ENCODE measurements at regions not wholly inside any gene's neighbourhood (a gene's known extent, or its start where the extent isn't known, plus 50 kb on each side); places are given as distances from the start of the nearest gene placed in this dataset.

DNA sequence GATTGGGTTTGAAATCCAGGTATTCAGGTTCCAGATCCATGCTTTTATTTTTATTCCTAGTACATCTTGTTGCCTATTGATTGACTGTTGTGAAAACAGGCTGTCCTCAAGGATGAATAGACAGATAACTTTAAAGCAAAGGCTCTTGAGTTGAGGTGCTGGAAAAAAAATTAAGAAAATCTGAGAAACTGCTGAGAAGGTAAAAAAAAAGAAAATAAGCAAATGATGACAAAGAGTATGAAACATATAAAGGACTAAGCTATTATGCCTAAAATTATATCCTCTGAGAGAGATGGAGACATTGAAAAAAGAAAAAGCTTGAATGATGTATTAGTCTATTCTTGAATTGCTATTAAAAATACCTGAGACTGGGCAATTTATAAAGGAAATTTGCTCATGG, 392.3 kb upstream of the RGS17 start:
- no peaks in the 10 kb centered on the region for H4K20me1 ChIP-seq (replicated peaks in 1 of 2; ENCODE audit: control insufficient read depth in 1 of 2, insufficient read depth in 2 of 2, low read length in 2 of 2)
- no peaks in the 10 kb centered on the region for H3K79me2 ChIP-seq (ENCODE audit: control insufficient read depth in 1 of 2, insufficient read depth in 2 of 2, low read length in 2 of 2)
- no peaks in the 10 kb centered on the region for H3K36me3 ChIP-seq (ENCODE audit: control insufficient read depth in 2 of 4, insufficient read depth in 4 of 4, low read length in 3 of 4)
- H3K4me3 ChIP-seq (ENCODE audit: extremely low read depth in 1 of 4, insufficient read depth in 2 of 4, low read depth in 3 of 4, low read length in 4 of 4): no peak overlapping the region
- no peak overlapping the region for H2BK120ac ChIP-seq (replicated peaks; ENCODE audit: low read depth, low read length)
- POLR2A ChIA-PET (ENCODE audit: partially characterized antibody): no interaction called here
- H2BK15ac ChIP-seq (ENCODE audit: low read length): no peak overlapping the region
- H3K27ac ChIP-seq (ENCODE audit: low read depth, low read length): no peak overlapping the region
- no peaks in the 10 kb centered on the region for H3K23me2 ChIP-seq (ENCODE audit: low read depth, low read length)
- H3K4me1 ChIP-seq (replicated peaks in 1 of 4; ENCODE audit: control insufficient read depth in 3 of 4, insufficient read depth in 4 of 4, low read length in 3 of 4): no peaks in the 10 kb centered on the region
- CTCF ChIA-PET (ENCODE audit: partially characterized antibody): interaction anchor here (0.8 kb wide), 1 partner anchor 11 kb away, joined by 3 read pairs; no protein-coding TSS in a partner anchor
- no peak overlapping the region for H2BK5ac ChIP-seq (ENCODE audit: low read depth, low read length)
- no peak overlapping the region for H4K91ac ChIP-seq (replicated peaks; ENCODE audit: insufficient read length, low read length)
- no peak overlapping the region for H3K4ac ChIP-seq (replicated peaks; ENCODE audit: insufficient read length, low read depth, low read length)
- H4K5ac ChIP-seq (ENCODE audit: insufficient read length, low read depth, low read length): no peak overlapping the region
- no peak overlapping the region for H2BK12ac ChIP-seq (ENCODE audit: low read depth, low read length)
- no peak overlapping the region for H2AFZ ChIP-seq (ENCODE audit: low read length)
- FAIRE-seq (no peak), DNase-seq (ENCODE audit: low read depth in 1 of 2, low spot score in 2 of 2) (no peak)
- no peaks in the 10 kb centered on the region for H3K27me3 ChIP-seq (replicated peaks in 1 of 4; ENCODE audit: control insufficient read depth in 3 of 4, extremely low read depth in 1 of 4, insufficient read depth in 3 of 4, low read length in 3 of 4)
- H3K23ac ChIP-seq (ENCODE audit: insufficient read length): no peak overlapping the region
- H3K9me3 ChIP-seq (ENCODE audit: insufficient read depth in 2 of 2, low read depth in 1 of 2, low read length in 1 of 2): 0 out of 4 replicates have a peak, but pooled peaks cover 0 to 3% of the 10 kb centered on the region in 2 experiments
- H2BK20ac ChIP-seq (ENCODE audit: low read length): no peak overlapping the region
- H4K8ac ChIP-seq (ENCODE audit: extremely low read depth, insufficient read depth, low read length): no peak overlapping the region
- H3K9ac ChIP-seq (replicated peaks in 1 of 4; ENCODE audit: extremely low read depth in 1 of 4, low read depth in 3 of 4, low read length in 3 of 4): no peak overlapping the region
- H3K4me2 ChIP-seq (ENCODE audit: insufficient read depth in 1 of 2, low read depth in 2 of 2, low read length in 2 of 2): no peak overlapping the region
- no peak overlapping the region for H3K56ac ChIP-seq (replicated peaks; ENCODE audit: insufficient read length, low read depth, low read length)
- no peaks in the 10 kb centered on the region for H3K79me1 ChIP-seq (ENCODE audit: low read depth, low read length)
- no peak overlapping the region for H2AK5ac ChIP-seq (ENCODE audit: low read depth, low read length)
- no peak overlapping the region for H3K18ac ChIP-seq (ENCODE audit: extremely low read depth, low read length)
- H3K14ac ChIP-seq (ENCODE audit: insufficient read length): no peak overlapping the region
- TF ChIP-seq NRF1 (IDR thresholded peaks at IDR 0.05; ENCODE audit: low read depth, low read length): no peak
- TF ChIP-seq POLR2AphosphoS5 (IDR thresholded peaks at IDR 0.05; ENCODE audit: low read depth, low read length): no peak
- no peak for TF ChIP-seq FOSL1 (IDR thresholded peaks at IDR 0.05; ENCODE audit: insufficient read depth, low read depth, low read length)
- no peak for TF ChIP-seq KDM1A (IDR thresholded peaks at IDR 0.05; ENCODE audit: borderline replicate concordance, low read length)
- TF ChIP-seq RXRA (IDR thresholded peaks at IDR 0.05; ENCODE audit: insufficient read depth, low read depth, low read length): no peak
- TF ChIP-seq ASH2L (IDR thresholded peaks at IDR 0.05; ENCODE audit: low read length): no peak
- TF ChIP-seq, protein P1, sequence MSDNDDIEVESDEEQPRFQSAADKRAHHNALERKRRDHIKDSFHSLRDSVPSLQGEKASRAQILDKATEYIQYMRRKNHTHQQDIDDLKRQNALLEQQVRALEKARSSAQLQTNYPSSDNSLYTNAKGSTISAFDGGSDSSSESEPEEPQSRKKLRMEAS (IDR thresholded peaks at IDR 0.05): no peak
- TF ChIP-seq RBBP5 (IDR thresholded peaks at IDR 0.05; ENCODE audit: borderline replicate concordance, low read depth, low read length): no peak
- TF ChIP-seq SP4 (IDR thresholded peaks at IDR 0.05; ENCODE audit: low read length): no peak
